ENCODE measurements at regions not wholly inside any gene's neighbourhood (a gene's known extent, or its start where the extent isn't known, plus 50 kb on each side); places are given as distances from the start of the nearest gene placed in this dataset.

DNA sequence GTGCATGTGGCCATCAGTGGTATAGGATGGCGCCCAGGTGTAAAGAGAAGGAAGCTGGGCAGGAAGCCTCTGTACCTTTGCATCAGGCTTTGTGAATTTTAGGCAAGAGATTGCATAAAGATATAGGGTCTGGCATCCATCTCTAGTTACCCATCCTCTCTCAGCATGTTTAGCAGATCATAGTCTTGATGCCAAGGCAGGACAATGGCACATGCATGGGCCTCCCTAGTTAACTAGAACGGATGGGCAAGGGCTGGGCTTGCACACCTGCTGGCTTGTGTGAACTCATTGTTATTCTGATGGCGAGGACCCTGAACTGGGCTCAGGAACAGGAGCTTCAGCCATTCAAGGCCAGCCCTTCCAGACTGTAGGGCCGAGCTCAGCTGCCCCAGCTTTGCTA is 229.2 kb upstream of the NCAM1 start:
- DNase-seq (ENCODE audit: low spot score) (no peak), FAIRE-seq (no peak)

DNA sequence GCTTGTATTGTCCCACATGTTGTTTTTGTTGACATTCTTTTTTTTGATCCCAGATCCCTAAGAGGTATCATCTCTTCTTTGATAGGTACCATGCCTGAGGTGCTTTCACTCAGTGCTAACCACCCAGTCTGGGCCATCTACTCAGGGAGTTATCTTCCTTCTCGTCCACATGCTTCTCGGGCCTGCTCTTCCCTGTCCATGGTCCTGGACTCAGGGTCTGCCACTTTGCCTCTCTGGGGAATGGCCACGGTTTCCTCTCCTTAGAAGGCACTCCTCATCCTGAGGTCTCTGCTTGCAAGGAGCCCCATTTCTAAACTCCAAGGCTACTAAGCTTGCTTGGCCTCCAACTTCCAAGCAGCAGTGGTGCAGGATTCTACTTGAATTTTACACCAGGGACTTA is 227.0 kb upstream of the NCAM1 start:
- FAIRE-seq (no peak), DNase-seq (ENCODE audit: low spot score) (peak; percentile 66)

DNA sequence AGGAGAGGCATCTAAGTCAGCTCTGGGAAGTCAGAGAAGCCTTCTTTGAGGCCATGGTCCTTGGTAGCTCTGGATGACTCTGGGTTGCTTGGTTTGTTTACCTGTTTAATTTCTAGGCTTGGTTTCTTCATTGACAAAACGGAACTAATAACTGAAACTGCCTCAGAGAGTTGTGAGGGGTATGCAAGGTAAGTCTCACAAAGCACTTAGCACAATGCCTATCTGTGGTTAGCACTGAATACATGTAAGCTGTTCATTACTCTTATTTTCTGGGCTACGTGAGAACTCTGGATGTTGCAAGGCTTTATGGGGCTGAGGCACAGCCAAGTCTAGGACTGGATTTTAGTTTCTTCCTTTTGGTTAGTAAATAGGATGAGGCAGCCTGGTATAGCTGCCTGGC is 225.8 kb upstream of the NCAM1 start:
- DNase-seq (ENCODE audit: low spot score) (no peak), FAIRE-seq (no peak)

DNA sequence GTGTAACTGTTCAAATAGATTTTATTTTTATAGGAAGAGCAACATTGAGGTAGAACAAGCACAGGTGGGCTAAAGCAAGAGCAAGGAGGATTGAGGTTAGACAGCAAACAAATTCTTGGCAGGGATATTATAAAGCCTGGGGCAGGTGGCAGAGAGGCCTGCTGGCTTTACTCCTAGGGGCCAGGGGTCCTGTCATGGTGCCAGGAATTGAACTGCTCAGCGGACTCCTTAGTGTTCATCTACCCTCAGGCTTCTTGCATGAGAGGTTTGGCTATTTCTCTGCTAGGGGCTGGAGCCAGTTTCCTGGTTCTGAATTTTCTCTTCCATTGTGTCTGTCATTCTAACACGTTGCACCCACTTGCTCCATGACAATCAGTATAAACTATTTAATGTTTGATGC is 217.2 kb upstream of the NCAM1 start:
- no peak for DNase-seq (ENCODE audit: low spot score)

DNA sequence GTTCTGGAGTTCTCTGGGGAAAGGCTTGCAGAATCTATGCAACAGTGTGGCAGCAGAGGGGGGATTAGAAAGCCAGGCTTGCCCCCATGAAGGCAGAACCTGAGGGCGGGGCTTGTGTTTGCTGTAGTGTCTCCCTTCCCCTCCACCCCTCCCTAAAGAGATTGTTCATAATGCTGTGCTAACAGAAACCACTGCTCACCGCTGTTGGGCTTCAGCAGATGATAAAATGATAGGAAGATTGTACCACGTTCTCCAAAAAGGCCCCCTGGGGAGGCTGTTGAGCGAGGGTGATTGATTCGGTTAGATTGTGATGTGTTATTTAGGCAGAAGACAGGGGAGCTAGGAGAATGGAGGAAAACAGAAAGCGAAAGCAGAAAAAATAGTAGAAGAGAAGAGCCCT is 215.2 kb upstream of the NCAM1 start:
- FAIRE-seq (no peak), DNase-seq (ENCODE audit: low spot score) (no peak)

More for the DNA sequence above, 217.2 kb upstream of the NCAM1 start:
- no peak for FAIRE-seq

DNA sequence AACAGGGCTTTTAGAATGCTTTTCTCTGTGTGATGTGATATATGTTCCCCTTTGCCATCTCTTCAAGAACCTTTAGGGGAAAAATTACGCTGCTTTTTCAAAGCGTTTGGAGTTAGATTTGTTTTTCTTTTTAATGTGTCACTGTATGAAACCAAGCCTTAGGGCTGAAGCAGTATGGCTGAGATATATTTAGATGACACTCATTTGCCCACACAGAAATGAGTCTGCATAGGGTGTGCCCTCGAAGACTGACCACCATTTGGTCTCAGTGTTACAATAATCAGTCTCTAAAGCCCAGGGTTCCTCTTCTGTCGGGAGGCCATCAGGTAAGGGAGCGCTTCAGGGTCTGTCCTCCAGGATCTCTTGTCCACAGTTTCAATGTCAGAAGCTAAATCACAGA is 213.0 kb upstream of the NCAM1 start:
- no peak for DNase-seq (ENCODE audit: low spot score)
- no peak for FAIRE-seq

DNA sequence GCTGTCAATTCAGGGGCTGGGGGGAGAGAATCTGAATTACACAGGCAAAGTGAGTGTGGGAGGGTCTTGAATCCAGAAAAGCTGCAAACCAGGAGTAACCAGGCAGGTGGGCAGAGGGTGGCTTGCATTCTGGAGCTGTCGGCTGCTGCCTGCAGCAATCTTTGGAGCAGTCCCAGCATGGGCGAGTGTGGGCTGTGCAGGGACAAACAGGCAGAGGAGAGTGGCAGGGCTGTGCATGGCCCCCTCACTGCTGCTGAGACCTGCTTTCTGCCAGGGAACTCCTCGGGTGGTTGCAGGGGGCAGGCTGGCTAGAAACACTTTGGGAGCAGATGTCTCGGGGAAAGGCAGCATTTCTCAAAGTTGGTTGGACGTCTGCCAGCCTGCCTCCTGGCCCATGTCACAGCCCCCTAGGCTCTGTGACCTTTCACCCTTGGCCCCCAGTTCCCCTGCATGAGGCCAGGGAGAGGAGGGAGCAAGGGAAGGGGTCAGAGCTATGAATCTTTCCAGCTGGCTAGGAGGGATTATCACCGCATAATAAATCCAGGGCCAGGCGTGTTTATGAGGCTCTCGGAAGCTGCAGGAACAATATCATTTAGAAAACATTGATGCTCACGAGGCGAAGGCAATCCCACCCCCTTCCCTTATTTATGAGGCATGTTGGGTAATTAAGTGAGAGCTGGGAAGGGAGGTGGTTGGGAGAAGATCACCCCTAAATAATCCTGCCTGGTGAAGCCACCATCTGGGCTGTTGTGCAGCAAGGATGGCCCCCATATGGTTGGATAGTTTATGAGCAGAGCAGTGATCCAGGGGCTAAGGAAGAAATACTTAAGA is 212.3 kb upstream of the NCAM1 start:
- FAIRE-seq (no peak), DNase-seq (ENCODE audit: low spot score) (no peak)

DNA sequence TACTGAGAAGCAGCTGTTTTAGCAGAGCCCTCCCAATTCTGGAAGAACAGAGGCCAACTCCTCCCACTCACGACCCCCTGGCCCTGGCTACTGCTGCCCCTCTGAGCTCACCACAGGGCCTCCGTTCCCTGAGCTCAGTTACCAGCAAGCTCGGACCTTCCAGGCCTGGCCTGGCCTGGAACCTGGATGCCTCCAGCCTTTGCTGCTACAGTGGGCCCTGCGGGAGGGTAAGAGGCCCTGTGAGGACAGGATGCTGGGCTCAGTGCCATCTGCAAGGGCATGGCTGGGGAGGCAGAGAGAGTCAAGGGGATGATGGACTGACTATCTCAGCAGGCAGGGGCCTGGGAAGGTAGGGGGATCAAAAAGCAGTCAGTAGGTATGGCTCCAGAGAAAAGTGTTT is 209.9 kb upstream of the NCAM1 start:
- DNase-seq (ENCODE audit: low spot score) = no peak
- no peak for FAIRE-seq

DNA sequence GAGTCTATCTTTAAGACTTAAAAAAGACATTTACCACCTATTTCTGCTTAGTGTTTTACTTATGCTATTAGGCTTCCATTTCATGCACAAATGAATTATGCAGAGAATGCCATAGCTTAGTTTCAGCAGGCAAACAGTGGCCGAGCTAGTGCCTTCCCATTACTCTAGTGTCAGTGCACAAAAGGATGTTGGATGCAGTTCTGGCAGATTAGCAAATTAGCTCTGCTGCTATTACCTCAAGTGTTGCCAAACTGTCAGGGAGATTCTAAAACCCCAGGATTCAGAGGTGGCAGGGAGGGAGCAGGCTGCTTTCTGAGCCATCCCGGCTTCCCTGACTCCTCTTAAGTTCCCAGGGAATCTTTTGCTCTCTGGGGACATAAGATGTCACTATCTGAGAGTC is 209.4 kb upstream of the NCAM1 start:
- FAIRE-seq = no peak

DNA sequence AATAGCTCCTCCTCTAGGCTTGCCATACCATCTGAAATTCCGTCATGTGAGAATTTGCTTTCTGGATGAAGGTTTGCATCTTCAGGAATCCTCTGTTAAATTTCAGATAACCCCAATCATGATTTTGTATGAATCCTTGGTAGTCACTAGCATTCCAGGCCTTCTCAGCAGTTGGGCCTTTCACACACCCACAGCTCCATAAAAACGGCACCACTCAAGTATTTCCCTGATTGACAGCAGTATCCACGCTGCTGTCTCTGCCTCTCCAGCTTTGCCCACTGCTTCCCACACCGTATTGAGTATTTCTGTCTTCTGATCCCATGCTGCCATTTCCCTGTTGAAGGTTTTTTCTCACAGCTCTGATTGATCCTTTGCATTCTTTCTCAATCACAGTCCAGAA is 208.7 kb upstream of the NCAM1 start:
- FAIRE-seq (no peak), DNase-seq (ENCODE audit: low spot score) (no peak)

More for the DNA sequence above, 209.4 kb upstream of the NCAM1 start:
- DNase-seq (ENCODE audit: low spot score) = no peak

DNA sequence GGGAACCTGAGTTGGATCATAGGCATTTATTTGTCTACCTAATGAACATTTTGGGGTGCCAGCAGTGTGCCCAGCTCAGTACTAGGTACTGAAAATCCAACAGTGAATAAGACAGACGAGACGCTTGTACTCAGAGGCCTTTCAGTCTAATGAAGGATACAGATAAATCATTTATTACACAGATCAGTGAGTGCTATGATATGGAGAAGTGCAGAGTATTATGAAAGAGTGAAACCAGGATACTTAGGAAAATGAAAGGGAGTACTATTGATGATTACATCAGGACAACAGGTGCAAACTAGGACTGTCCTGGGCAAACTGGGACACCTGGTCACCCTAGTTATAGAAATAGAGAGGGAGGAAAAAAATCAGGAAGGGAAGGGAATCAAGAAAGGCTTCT is 207.5 kb upstream of the NCAM1 start:
- FAIRE-seq (no peak), DNase-seq (ENCODE audit: low spot score) (no peak)

DNA sequence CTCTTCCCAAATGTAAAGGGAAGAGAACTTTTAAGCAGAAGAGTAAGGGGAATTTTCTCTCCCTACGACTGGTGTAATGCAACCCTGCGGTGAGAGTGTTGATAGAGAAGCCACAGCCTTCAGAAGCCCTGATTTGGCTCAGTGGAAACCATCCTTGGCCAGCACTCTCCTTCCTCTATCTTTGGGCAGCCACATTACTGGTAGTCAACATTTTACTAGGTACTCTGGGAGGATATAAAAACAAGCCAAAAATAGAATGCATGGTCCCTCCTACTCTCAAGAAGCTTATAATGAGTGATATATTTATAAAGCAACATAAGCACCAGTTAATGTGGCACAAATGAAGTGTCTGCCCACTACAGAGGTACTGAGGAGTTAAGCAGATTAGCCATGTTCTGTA is 201.8 kb upstream of the NCAM1 start:
- FAIRE-seq (no peak), DNase-seq (ENCODE audit: low spot score) (no peak)

DNA sequence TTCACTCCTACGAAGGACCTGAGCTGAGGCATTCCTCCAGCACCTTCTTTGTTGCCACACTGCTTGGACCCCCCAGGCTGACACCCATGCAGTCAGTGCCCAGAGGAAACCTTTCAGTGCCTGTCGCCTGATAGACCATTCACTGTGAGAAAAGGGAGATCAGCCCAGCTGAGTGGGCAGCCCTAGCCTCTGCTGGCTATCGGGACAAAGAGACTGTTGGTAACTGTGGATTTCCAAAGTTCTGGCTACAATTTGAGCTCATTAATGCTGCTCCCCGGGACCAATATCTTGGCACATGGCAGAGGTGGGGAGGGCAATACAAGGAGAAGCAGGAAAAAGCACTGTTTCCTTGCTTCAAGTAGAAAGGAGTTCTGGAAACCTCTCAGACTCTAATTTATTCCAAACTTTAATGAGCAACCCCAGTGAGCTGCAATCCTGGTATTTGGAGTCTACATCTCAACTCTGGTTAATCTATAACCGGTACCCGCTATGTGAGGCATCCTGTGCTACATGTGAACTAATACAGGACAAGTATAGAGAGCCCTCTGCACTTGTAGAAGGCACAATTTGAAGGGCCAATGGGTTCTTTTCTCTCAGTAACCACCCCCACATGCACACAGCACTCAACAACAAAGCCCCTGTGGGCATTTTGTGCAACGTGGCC is 200.7 kb upstream of the NCAM1 start:
- DNase-seq (ENCODE audit: low spot score) (no peak), FAIRE-seq (no peak)

DNA sequence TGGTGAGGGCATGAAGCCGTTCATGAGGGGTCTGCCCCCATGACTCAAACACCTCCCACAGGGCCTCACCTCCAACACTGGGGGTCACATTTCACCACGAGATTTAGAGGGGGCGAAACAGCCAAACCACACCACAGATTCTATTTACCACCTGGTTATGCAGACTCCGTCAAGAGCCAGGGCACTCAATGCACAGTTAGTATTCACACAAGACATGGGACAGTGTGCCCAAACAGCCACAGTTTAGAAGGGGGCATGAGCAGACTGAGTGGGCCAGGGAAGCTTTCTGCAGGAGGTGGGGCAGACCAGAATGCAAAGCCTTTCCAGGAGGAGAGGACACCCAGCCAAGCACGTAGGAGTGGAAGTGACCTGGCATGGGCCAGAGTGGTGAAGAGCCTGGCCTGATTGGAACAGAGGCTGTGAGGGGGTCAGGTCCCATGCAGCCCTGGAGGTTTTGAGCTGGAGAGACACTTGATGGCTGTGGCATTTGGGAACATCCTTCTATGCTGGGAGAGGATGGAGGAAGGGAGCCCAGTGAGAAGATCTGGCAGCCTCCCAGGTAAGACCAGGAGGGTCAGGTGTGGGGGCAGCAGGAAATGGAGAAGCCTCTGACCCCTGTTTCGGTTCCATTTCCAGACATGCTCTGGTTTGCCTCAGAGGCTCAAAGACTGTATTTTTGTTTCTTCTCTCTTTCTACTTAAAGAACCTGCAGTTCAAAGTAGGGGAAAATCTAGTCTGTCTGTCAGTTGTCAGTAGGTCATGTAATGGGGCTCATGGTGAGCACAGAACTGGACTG is 199.1 kb upstream of the NCAM1 start:
- FAIRE-seq = no peak
- no peak for DNase-seq (ENCODE audit: low spot score)

DNA sequence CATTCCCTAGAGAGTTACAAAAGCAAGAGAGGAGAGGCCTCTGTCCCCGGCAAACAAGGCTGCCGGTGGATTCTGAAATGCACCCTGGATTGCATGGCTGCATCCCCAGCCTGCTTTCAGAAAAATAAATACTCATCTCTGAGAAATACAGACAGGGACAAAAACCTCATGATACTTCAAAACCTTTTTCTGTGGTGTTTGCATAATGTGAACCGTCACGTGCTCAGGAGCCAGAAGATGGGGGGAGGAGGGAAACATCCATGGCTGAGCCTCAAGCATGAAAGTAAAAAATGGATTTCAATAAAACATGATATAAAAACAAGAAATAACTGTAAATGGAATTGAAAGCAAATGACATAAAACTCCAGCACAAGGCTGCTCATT is 198.5 kb upstream of the NCAM1 start:
- DNase-seq (ENCODE audit: low spot score) (no peak), FAIRE-seq (no peak)

DNA sequence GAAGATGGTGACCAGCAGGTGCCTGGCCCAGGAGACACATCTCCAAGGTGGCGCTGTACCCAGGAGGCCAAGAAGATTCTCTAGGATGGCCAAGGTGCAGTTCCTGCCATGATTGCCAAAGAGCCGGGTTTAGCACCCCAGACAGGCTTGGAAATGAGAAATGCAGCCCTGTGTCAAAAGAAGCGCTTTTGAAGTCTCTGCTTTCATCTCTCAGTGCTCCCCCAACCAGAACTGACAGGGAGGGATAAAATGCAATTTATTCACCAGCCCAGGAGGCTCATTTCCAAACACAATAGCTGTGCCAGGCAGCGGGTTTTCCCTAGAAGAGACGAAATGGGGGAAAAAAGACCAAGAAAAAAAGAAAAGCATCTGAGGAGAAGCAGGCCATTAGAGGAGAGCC is 195.9 kb upstream of the NCAM1 start:
- no peak for FAIRE-seq
- no peak for DNase-seq (ENCODE audit: low spot score)

DNA sequence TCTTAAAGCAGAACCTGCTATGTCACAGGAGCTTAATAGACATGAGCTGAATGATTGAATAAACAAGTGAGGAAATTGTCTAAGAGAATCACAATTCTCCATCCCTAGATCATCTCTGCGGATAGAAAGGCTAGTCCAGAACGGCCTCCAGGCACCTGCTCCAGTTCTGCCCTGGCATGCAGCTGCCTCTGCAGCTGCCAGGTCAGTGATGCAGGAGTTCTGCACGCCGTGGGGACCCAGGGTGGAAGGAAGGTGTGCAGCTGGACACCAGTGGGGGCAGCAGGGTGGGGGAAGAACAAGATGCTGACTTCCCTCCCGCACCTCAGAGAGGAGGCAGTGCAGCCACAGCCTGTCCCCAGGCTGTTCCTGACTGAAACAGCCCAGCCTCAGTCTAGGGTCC is 192.1 kb upstream of the NCAM1 start:
- DNase-seq (ENCODE audit: low spot score) (no peak), FAIRE-seq (no peak)

DNA sequence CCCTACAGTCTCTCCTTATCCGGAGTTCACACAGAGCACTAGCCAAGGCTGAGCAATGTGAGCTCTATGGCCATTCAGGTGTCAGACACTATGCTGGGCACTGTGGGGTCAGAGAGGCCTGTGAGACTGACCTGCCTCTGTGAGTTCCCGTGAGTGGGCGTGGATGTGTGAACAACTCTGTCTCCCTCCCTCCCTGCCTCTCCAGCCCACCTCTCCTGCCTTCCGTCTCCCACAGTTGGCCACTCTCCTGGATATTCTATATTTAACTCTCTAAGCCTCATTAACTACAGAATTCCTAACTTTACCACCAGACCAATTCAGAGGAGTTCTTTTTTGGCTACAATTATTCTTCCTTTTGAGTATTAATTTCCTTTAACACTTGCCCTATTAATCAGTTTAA is 191.6 kb upstream of the NCAM1 start:
- FAIRE-seq (no peak), DNase-seq (ENCODE audit: low spot score) (no peak)

DNA sequence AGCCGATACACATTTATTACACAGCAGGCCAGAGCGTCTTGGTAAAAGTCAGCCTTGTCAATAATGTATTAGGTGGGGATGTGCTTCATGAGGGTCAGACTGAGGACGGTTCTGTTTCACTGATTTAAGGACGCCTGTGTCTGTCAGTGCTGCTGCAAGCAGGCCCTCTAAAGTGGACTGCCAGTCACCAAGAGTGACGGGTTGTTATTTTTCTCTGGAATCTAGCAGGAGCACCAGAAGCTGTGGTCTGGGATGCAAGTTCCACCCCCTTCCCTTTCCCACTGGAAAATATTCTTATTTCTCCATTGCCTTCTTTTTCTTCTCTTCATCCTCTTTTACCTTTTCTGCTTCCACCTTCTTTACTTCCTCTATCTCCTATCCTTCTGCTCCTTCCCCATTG is 191.2 kb upstream of the NCAM1 start:
- FAIRE-seq = no peak
- DNase-seq (ENCODE audit: low spot score) = no peak

DNA sequence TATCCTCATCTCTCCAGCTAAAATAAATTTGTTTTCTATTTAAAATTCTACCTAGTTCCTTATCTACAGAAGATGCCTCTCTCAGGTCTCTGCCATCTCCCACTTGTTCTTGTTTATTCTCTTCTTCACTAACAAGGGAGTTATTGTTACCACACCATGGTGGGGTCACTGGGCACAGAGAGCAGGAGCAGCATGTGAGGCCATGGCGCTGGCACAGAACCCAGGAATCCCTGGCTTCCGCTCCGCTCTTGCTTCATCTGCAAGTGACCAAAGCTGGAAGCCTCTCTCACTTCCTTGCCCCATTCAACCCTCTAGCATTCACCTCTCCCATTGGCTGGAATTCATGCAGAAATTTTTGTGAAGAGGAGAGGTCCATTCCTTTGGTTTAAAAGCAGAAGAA is 190.7 kb upstream of the NCAM1 start:
- FAIRE-seq (no peak), DNase-seq (ENCODE audit: low spot score) (no peak)

DNA sequence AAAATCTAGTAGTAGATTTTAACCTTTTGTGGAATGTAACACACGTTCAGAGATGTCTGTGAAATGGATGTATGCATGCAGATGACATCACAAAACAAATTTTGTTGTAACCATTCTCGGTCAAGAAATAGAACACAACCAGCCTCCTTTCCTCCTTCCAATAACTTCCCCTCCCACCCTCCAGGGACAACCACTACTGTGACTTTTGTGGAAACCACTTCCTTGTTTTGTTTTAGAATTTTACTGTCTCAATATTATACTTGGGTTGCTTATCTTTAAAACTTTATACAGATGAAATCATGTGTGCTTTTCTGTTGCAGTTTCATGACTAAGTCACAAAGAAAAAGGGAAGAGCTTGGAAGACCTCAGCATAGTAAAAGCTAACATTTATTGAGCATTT is 189.4 kb upstream of the NCAM1 start:
- no peak for FAIRE-seq

DNA sequence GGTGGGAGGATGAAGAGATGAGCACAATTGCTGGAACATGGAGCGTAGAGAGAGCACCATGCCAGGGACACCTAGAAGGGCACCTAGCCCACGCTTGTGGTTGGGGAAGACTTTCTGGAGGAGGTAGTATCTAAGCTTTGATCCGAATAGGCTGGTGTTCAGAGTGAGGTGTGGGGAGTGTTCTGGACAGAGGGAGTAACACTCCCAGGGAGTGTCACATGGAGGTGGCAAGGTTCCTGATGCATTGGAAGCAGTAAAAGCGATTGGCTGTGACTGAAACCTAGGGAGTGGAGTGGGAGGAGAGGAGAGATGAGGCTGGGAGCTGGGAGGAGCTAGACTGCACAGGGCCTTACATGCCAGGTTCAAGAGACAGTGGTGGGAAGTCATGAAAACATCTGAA is 188.0 kb upstream of the NCAM1 start:
- no peak for FAIRE-seq

More for the DNA sequence above, 189.4 kb upstream of the NCAM1 start:
- DNase-seq (ENCODE audit: low spot score) = no peak

More for the DNA sequence above, 188.0 kb upstream of the NCAM1 start:
- no peak for DNase-seq (ENCODE audit: low spot score)
